ENCODE measurements at regions not wholly inside any gene's neighbourhood (a gene's known extent, or its start where the extent isn't known, plus 50 kb on each side); places are given as distances from the start of the nearest gene placed in this dataset.

DNA sequence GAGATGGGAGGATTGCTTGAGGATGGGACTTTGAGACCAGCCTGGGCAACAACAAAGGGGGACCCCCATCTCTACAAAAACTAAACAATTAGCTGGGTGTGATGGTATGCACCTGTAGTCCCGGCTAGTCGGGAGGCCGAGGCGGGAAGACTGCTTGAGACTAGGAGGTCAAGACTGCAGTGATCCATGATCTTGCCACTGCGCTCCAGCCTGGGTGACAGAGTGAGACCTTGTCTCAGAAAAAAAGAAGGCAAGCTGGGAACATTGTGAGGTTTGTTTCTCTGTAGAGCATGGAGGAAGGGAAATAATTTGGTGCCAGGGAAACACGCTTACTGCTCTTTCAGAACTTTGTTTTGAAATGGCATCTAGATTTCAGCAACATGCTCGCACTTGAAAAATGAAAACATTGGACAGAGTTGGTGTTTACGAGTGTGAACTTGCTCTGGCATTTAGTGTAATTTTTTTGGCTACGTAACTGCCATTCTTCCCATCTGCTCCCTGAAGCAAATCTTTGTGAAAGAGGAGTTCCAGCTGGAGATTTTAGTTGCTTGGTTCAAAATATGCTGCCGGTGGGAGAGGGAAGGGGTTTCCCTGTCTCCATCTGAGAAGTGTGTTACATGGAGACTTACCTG, 125.6 kb upstream of the DLX2 start:
- TF ChIP-seq, protein P1, sequence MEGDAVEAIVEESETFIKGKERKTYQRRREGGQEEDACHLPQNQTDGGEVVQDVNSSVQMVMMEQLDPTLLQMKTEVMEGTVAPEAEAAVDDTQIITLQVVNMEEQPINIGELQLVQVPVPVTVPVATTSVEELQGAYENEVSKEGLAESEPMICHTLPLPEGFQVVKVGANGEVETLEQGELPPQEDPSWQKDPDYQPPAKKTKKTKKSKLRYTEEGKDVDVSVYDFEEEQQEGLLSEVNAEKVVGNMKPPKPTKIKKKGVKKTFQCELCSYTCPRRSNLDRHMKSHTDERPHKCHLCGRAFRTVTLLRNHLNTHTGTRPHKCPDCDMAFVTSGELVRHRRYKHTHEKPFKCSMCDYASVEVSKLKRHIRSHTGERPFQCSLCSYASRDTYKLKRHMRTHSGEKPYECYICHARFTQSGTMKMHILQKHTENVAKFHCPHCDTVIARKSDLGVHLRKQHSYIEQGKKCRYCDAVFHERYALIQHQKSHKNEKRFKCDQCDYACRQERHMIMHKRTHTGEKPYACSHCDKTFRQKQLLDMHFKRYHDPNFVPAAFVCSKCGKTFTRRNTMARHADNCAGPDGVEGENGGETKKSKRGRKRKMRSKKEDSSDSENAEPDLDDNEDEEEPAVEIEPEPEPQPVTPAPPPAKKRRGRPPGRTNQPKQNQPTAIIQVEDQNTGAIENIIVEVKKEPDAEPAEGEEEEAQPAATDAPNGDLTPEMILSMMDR (IDR thresholded peaks at IDR 0.05): no peak
- no peak for TF ChIP-seq FOXM1 (IDR thresholded peaks at IDR 0.05; ENCODE audit: low read depth)
- TF ChIP-seq RFX5 (IDR thresholded peaks at IDR 0.05; ENCODE audit: low read length): no peak
- TF ChIP-seq YY1 (IDR thresholded peaks at IDR 0.05; ENCODE audit: low read depth): no peak
- TF ChIP-seq, protein P2, sequence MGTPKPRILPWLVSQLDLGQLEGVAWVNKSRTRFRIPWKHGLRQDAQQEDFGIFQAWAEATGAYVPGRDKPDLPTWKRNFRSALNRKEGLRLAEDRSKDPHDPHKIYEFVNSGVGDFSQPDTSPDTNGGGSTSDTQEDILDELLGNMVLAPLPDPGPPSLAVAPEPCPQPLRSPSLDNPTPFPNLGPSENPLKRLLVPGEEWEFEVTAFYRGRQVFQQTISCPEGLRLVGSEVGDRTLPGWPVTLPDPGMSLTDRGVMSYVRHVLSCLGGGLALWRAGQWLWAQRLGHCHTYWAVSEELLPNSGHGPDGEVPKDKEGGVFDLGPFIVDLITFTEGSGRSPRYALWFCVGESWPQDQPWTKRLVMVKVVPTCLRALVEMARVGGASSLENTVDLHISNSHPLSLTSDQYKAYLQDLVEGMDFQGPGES (IDR thresholded peaks at IDR 0.05; ENCODE audit: low read depth, low read length): no peak
- TF ChIP-seq RCOR1 (IDR thresholded peaks at IDR 0.05; ENCODE audit: low read length): no peak
- TF ChIP-seq TCF12 (IDR thresholded peaks at IDR 0.05): no peak
- TF ChIP-seq POLR2AphosphoS5 (IDR thresholded peaks at IDR 0.05; ENCODE audit: low read depth, low read length): no peak
- no peak for TF ChIP-seq NRF1 (IDR thresholded peaks at IDR 0.05; ENCODE audit: low read depth, low read length)
